ENCODE measurements at regions not wholly inside any gene's neighbourhood (a gene's known extent, or its start where the extent isn't known, plus 50 kb on each side); places are given as distances from the start of the nearest gene placed in this dataset.

- TF ChIP-seq REXO4 (CRISPR knock-in tag; IDR thresholded peaks at IDR 0.05; ENCODE audit: borderline replicate concordance) (no peak), GFI1 (CRISPR knock-in tag; IDR thresholded peaks at IDR 0.05; ENCODE audit: borderline replicate concordance) (peak; percentile 99), ZNF180 (CRISPR knock-in tag; IDR thresholded peaks at IDR 0.05; ENCODE audit: borderline replicate concordance, low read depth) (no peak), YEATS4 (CRISPR knock-in tag; IDR thresholded peaks at IDR 0.05; ENCODE audit: borderline replicate concordance) (no peak; the same call in 1 of the 2 replicates), POLR2AphosphoS2 (IDR thresholded peaks at IDR 0.05; ENCODE audit: low read depth, low read length) (no peak), SMAD1 (CRISPR knock-in tag; IDR thresholded peaks at IDR 0.05; ENCODE audit: borderline replicate concordance, low read depth) (no peak), ZIK1 (CRISPR knock-in tag; IDR thresholded peaks at IDR 0.05; ENCODE audit: borderline replicate concordance, low read depth) (no peak), SAP130 (CRISPR knock-in tag; IDR thresholded peaks at IDR 0.05; ENCODE audit: low read depth) (peak; percentile 68), GABPB1 (CRISPR knock-in tag; IDR thresholded peaks at IDR 0.05) (peak; percentile 13; the same call in 1 of the 2 replicates), POLR2AphosphoS5 (IDR thresholded peaks at IDR 0.05; ENCODE audit: low read depth, low read length) (no peak), ZMYM3 (CRISPR knock-in tag; IDR thresholded peaks at IDR 0.05) (peak; percentile 36; the same call in 1 of the 2 replicates), POGK (CRISPR knock-in tag; conservative IDR thresholded peaks at IDR 0.05) (peak; percentile 61; the same call in 1 of the 2 replicates), HOXA3 (CRISPR knock-in tag; IDR thresholded peaks at IDR 0.05) (peak; percentile 61; the same call in 1 of the 2 replicates), ZNF605 (CRISPR knock-in tag; IDR thresholded peaks at IDR 0.05) (peak; percentile 78), ZNF879 (CRISPR knock-in tag; IDR thresholded peaks at IDR 0.05) (no peak), ZNF713 (CRISPR knock-in tag; IDR thresholded peaks at IDR 0.05) (no peak), ZNF251 (CRISPR knock-in tag; IDR thresholded peaks at IDR 0.05) (no peak)
- TF ChIP-seq, protein P1, sequence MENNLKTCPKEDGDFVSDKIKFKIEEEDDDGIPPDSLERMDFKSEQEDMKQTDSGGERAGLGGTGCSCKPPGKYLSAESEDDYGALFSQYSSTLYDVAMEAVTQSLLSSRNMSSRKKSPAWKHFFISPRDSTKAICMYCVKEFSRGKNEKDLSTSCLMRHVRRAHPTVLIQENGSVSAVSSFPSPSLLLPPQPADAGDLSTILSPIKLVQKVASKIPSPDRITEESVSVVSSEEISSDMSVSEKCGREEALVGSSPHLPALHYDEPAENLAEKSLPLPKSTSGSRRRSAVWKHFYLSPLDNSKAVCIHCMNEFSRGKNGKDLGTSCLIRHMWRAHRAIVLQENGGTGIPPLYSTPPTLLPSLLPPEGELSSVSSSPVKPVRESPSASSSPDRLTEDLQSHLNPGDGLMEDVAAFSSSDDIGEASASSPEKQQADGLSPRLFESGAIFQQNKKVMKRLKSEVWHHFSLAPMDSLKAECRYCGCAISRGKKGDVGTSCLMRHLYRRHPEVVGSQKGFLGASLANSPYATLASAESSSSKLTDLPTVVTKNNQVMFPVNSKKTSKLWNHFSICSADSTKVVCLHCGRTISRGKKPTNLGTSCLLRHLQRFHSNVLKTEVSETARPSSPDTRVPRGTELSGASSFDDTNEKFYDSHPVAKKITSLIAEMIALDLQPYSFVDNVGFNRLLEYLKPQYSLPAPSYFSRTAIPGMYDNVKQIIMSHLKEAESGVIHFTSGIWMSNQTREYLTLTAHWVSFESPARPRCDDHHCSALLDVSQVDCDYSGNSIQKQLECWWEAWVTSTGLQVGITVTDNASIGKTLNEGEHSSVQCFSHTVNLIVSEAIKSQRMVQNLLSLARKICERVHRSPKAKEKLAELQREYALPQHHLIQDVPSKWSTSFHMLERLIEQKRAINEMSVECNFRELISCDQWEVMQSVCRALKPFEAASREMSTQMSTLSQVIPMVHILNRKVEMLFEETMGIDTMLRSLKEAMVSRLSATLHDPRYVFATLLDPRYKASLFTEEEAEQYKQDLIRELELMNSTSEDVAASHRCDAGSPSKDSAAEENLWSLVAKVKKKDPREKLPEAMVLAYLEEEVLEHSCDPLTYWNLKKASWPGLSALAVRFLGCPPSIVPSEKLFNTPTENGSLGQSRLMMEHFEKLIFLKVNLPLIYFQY (CRISPR knock-in tag; IDR thresholded peaks at IDR 0.05; ENCODE audit: borderline replicate concordance): no peak
- TF ChIP-seq, protein P2, sequence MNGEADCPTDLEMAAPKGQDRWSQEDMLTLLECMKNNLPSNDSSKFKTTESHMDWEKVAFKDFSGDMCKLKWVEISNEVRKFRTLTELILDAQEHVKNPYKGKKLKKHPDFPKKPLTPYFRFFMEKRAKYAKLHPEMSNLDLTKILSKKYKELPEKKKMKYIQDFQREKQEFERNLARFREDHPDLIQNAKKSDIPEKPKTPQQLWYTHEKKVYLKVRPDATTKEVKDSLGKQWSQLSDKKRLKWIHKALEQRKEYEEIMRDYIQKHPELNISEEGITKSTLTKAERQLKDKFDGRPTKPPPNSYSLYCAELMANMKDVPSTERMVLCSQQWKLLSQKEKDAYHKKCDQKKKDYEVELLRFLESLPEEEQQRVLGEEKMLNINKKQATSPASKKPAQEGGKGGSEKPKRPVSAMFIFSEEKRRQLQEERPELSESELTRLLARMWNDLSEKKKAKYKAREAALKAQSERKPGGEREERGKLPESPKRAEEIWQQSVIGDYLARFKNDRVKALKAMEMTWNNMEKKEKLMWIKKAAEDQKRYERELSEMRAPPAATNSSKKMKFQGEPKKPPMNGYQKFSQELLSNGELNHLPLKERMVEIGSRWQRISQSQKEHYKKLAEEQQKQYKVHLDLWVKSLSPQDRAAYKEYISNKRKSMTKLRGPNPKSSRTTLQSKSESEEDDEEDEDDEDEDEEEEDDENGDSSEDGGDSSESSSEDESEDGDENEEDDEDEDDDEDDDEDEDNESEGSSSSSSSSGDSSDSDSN (CRISPR knock-in tag; IDR thresholded peaks at IDR 0.05): peak; percentile 57; the same call in 1 of the 2 replicates
- TF ChIP-seq, protein P3, sequence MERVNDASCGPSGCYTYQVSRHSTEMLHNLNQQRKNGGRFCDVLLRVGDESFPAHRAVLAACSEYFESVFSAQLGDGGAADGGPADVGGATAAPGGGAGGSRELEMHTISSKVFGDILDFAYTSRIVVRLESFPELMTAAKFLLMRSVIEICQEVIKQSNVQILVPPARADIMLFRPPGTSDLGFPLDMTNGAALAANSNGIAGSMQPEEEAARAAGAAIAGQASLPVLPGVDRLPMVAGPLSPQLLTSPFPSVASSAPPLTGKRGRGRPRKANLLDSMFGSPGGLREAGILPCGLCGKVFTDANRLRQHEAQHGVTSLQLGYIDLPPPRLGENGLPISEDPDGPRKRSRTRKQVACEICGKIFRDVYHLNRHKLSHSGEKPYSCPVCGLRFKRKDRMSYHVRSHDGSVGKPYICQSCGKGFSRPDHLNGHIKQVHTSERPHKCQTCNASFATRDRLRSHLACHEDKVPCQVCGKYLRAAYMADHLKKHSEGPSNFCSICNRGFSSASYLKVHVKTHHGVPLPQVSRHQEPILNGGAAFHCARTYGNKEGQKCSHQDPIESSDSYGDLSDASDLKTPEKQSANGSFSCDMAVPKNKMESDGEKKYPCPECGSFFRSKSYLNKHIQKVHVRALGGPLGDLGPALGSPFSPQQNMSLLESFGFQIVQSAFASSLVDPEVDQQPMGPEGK (CRISPR knock-in tag; IDR thresholded peaks at IDR 0.05): peak; percentile 81
- TF ChIP-seq, protein P4, sequence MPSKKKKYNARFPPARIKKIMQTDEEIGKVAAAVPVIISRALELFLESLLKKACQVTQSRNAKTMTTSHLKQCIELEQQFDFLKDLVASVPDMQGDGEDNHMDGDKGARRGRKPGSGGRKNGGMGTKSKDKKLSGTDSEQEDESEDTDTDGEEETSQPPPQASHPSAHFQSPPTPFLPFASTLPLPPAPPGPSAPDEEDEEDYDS (CRISPR knock-in tag; IDR thresholded peaks at IDR 0.05): peak; percentile 49; the same call in 1 of the 2 replicates
Measured at GRCh38 chr18:21980744-21981143, 188.6 kb upstream of the GATA6 start (continued).
